GM10266 (cell line): ENCODE measurements at regions not wholly inside any gene's neighbourhood (a gene's known extent, or its start where the extent isn't known, plus 50 kb on each side); places are given as distances from the start of the nearest gene placed in this dataset.

Experiments used
- DNase-seq: peaks from one replicate; pipeline ENCODE4 v3.0.0; 2012; ENCODE audit errors: extremely low spot score
- CTCF ChIP-seq: IDR thresholded peaks from 2 replicates; pipeline ENCODE4 v1.5.1; 2012; ENCODE audit warnings: mild to moderate bottlenecking, low read depth; ENCODE audit not compliant: control insufficient read depth, insufficient read depth; ENCODE audit errors: missing control alignments

- no peak for TF ChIP-seq CTCF
- DNase-seq = no peak
These were observed 429.6 kb upstream of the DMAC1 start for GRCh38 chr9:8229226-8229625.

DNA sequence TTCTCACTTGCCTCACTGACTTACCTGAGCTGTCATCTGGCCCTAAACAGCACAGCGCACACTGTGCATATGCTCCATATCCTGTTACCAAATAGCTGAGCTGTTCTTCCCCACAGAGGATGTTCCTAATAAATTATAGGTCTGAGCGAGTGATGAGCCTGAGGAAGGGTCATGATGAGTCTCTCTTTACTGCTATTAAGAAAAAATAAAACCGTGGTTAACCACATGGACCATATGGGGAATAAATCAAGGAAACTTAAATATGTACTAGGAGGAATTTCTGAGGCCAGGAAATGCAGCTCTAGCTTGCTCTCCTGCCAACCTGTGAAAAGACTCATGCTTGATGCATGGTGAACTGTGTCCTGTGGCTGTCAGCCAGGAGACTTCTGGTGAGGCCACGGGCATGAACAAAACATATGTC is 424.8 kb upstream of the DMAC1 start:
- no peak for TF ChIP-seq CTCF

DNA sequence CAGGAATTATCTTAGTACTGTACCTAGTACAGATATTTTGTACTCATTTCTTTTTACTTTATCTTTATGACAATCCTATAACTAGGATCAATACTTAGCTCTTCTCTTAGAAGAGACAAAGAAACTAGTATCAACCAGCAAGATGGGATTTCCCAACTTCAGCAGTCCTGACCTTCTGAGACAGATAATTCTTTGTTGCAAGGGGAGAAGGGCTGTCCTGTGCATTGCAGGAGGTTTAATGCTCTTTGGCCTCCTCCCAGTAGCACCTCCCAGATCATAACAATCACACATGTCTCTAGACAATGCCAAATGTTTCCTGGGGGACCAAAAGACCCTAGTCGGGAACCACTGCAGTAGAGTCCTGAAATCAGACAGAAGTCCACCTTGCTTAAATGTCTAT is 424.3 kb upstream of the DMAC1 start:
- no peak for DNase-seq
- no peak for TF ChIP-seq CTCF

More for the DNA sequence above, 424.8 kb upstream of the DMAC1 start:
- DNase-seq = no peak

- no peak for DNase-seq
- TF ChIP-seq CTCF = no peak
These were observed 421.9 kb upstream of the DMAC1 start for GRCh38 chr9:8221462-8221861.

DNA sequence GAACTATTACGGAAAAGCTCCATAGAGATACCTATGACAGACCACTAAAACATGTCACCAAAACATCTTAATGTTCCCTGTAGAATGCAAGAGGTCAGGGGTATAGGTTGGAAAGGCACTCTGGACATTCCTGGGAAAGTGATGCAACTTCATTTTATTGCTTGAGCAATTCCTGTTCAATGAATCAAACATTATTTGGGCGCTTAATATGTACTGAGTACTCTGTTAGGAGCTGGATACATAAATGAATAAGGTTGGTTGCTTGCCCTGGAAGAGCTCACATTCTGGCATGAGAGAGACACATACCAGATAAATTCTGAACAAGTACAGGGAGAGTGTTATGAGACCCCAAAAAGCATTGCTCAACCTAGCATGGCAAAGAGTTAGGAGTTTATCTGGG is 408.9 kb upstream of the DMAC1 start:
- DNase-seq = no peak
- TF ChIP-seq CTCF = no peak

DNA sequence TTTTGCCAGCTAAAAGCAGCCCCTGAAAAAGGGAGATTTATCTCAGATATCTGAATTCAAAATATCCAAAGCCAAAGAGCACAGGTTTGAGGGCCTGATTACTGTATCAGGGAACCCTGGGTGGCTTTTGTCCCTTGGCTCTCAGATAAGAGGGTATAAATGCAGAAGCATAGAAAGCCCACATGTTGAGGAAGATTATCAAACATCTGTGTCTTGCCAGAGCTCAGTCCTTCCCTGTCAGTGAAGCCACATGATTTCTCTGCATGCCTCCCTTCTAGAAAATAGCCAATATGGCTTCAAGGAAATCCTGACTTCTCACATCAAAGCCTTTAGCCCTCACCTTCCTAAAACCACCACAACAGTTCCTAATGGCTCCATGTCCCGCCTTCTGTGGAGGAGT is 408.0 kb upstream of the DMAC1 start:
- DNase-seq = no peak
- TF ChIP-seq CTCF = no peak

DNA sequence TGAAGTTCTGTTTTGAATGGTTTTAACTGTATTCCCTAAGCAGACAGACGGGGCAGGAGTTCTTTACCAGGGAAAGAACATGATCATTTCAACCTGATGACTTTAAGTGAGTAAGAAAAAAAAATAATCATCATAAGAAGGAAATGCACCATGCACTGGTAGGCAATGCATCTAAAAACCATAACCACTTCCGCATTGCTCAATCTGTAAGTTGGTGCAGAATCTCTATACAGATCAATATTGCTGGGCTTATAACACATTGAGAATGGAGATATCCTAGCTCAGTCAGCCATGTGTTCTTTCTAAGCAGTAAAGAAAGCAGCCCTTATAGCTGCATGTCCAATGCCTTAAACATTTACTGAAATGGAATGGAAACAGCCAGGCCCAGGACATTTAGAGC is 407.1 kb upstream of the DMAC1 start:
- no peak for TF ChIP-seq CTCF
- no peak for DNase-seq
